ENCODE measurements at regions not wholly inside any gene's neighbourhood (a gene's known extent, or its start where the extent isn't known, plus 50 kb on each side); places are given as distances from the start of the nearest gene placed in this dataset.

- TF ChIP-seq ZSCAN16 (tag by site-specific recombination; IDR thresholded peaks at IDR 0.05) (no peak), ZNF776 (tag by site-specific recombination; IDR thresholded peaks at IDR 0.05; ENCODE audit: borderline replicate concordance) (0 out of 2 replicates have a peak, but pooled peaks have one; percentile 5)
Observed at GRCh38 chr6:11313207-11313606, 80.7 kb upstream of the NEDD9 start (continued).

GRCh38 chr6:11311970-11312369 lies 79.5 kb upstream of the NEDD9 start:
- H3K4me1 ChIP-seq (ENCODE audit: control insufficient read depth, insufficient read depth, low read length): no peaks in the 10 kb centered on the region
- TF ChIP-seq ZNF626 (tag by site-specific recombination; IDR thresholded peaks at IDR 0.05) (no peak), MYNN (tag by site-specific recombination; IDR thresholded peaks at IDR 0.05; ENCODE audit: borderline replicate concordance) (no peak), ZNF76 (tag by site-specific recombination; IDR thresholded peaks at IDR 0.05; ENCODE audit: borderline replicate concordance, low read depth) (no peak), REST (tag by site-specific recombination; IDR thresholded peaks at IDR 0.05) (peak; percentile 72), ZNF335 (tag by site-specific recombination; conservative IDR thresholded peaks at IDR 0.05) (no peak), ZNF664 (tag by site-specific recombination; IDR thresholded peaks at IDR 0.05) (no peak)
- no peaks in the 10 kb centered on the region; a peak in 1 of 3 replicates for H3K36me3 ChIP-seq (ENCODE audit: control insufficient read depth in 2 of 2, insufficient read depth in 1 of 2, low read length in 2 of 2)
- CTCF ChIA-PET: no interaction called here
- H3K27ac ChIP-seq (ENCODE audit: extremely low read depth, low read depth, low read length): no peak overlapping the region
- no peaks in the 10 kb centered on the region for H3K9me3 ChIP-seq (ENCODE audit: control insufficient read depth, insufficient read depth, low read depth, low read length)
- H3K4me3 ChIP-seq (ENCODE audit: low read depth, low read length): no peak overlapping the region
- POLR2A ChIA-PET: no interaction called here

GRCh38 chr6:11309947-11310665 lies 77.6 kb upstream of the NEDD9 start:
- no peaks in the 10 kb centered on the region; a peak in 1 of 3 replicates for H3K36me3 ChIP-seq (ENCODE audit: control insufficient read depth in 2 of 2, insufficient read depth in 1 of 2, low read length in 2 of 2)
- no peaks in the 10 kb centered on the region for H3K9me3 ChIP-seq (ENCODE audit: control insufficient read depth, insufficient read depth, low read depth, low read length)
- no peaks in the 10 kb centered on the region for H3K4me1 ChIP-seq (ENCODE audit: control insufficient read depth, insufficient read depth, low read length)
- H3K27ac ChIP-seq (ENCODE audit: extremely low read depth, low read depth, low read length): no peak overlapping the region
- ChIA-PET CTCF (interaction anchor here (0.6 to 0.7 kb wide), 3 partner anchors 40 to 1462 kb away, joined by 3 to 6 read pairs (median 3); no protein-coding TSS in a partner anchor), POLR2A (interaction anchor here (0.5 kb wide), 1 partner anchor 111 kb away, joined by 4 read pairs; no protein-coding TSS in a partner anchor)
- H3K4me3 ChIP-seq (ENCODE audit: low read depth, low read length): no peak overlapping the region
- TF ChIP-seq ZNF792 (tag by site-specific recombination; IDR thresholded peaks at IDR 0.05) (no peak), ZNF530 (tag by site-specific recombination; IDR thresholded peaks at IDR 0.05; ENCODE audit: low read depth) (no peak), ZSCAN18 (tag by site-specific recombination; IDR thresholded peaks at IDR 0.05) (no peak), ZSCAN23 (tag by site-specific recombination; IDR thresholded peaks at IDR 0.05) (no peak), ZBTB26 (tag by site-specific recombination; optimal IDR thresholded peaks at IDR 0.05) (no peak), ZBTB20 (tag by site-specific recombination; IDR thresholded peaks at IDR 0.05) (no peak), ZNF561 (tag by site-specific recombination; IDR thresholded peaks at IDR 0.05; ENCODE audit: borderline replicate concordance) (no peak), ZNF146 (tag by site-specific recombination; IDR thresholded peaks at IDR 0.05) (no peak), ZNF184 (tag by site-specific recombination; IDR thresholded peaks at IDR 0.05) (no peak), ZBTB1 (tag by site-specific recombination; IDR thresholded peaks at IDR 0.05) (no peak), ZNF585B (tag by site-specific recombination; IDR thresholded peaks at IDR 0.05) (no peak), ZNF221 (tag by site-specific recombination; IDR thresholded peaks at IDR 0.05; ENCODE audit: borderline replicate concordance) (no peak), ZBTB11 (tag by site-specific recombination; conservative IDR thresholded peaks at IDR 0.05; ENCODE audit: low read depth) (no peak), ZNF645 (tag by site-specific recombination; IDR thresholded peaks at IDR 0.05) (no peak)
